H7 (cell line): ENCODE measurements at regions not wholly inside any gene's neighbourhood (a gene's known extent, or its start where the extent isn't known, plus 50 kb on each side); places are given as distances from the start of the nearest gene placed in this dataset.
"Not testable (repeated sequence)": the region's sequence is repeated elsewhere in the genome, so short reads cannot be mapped to it uniquely, and the experiment has no call there.

ENCODE experiments used
- DNase-seq: peaks from one replicate; pipeline ENCODE4 v3.0.0; 2012
- H3K27me3 ChIP-seq: 2 replicates; pipeline ENCODE4 v1.6.0; 2011; ENCODE audit warnings: mild to moderate bottlenecking, low read length; ENCODE audit not compliant: control insufficient read depth, insufficient read depth
- H3K36me3 ChIP-seq: replicated peaks from 2 replicates; pipeline ENCODE4 v1.5.1; 2011; ENCODE audit warnings: low read length; ENCODE audit not compliant: control insufficient read depth, insufficient read depth
- H3K4me3 ChIP-seq: 2 replicates; pipeline ENCODE4 v1.5.1; 2011; ENCODE audit warnings: low read depth, mild to moderate bottlenecking, control low read depth, low read length, moderate library complexity; ENCODE audit not compliant: insufficient read depth

GRCh38 chr10:70976063-70976695 is 87.8 kb upstream of the PCBD1 start:
- no peak overlapping the region for H3K4me3 ChIP-seq
- no peaks in the 10 kb centered on the region for H3K36me3 ChIP-seq
- no peak for DNase-seq
- H3K27me3 ChIP-seq: peaks cover 1% of the 10 kb centered on the region; the same call in 1 of the 2 replicates

- Histone ChIP-seq H3K4me3 (no peak overlapping the region), H3K27me3 (peaks cover 1% of the 10 kb centered on the region; the same call in 1 of the 2 replicates), H3K36me3 (no peaks in the 10 kb centered on the region)
- DNase-seq: no peak
These were observed 89.3 kb upstream of the PCBD1 start for GRCh38 chr10:70977625-70978024.

GRCh38 chr10:70978181-70978580 is 89.8 kb upstream of the PCBD1 start:
- Histone ChIP-seq H3K27me3 (peaks cover 1% of the 10 kb centered on the region; the same call in 1 of the 2 replicates), H3K36me3 (no peaks in the 10 kb centered on the region), H3K4me3 (no peak overlapping the region)
- no peak for DNase-seq

GRCh38 chr10:70978816-70979480 is 90.6 kb upstream of the PCBD1 start:
- Histone ChIP-seq H3K36me3 (no peaks in the 10 kb centered on the region), H3K4me3 (no peak overlapping the region), H3K27me3 (peaks cover 1% of the 10 kb centered on the region; the same call in 1 of the 2 replicates)
- DNase-seq: no peak

GRCh38 chr10:70980687-70981086 is 92.3 kb upstream of the PCBD1 start:
- no peak overlapping the region for H3K4me3 ChIP-seq
- H3K27me3 ChIP-seq: peaks cover 1% of the 10 kb centered on the region; the same call in 1 of the 2 replicates
- no peaks in the 10 kb centered on the region for H3K36me3 ChIP-seq
- DNase-seq: no peak

- H3K4me3 ChIP-seq: no peak overlapping the region
- no peak for DNase-seq
These were observed 92.9 kb upstream of the PCBD1 start for GRCh38 chr10:70981171-70981836.

GRCh38 chr10:70981936-70982335 is 93.6 kb upstream of the PCBD1 start:
- DNase-seq: no peak
- no peaks in the 10 kb centered on the region for H3K36me3 ChIP-seq
- H3K27me3 ChIP-seq: peaks cover 1% of the 10 kb centered on the region; the same call in 1 of the 2 replicates
- no peak overlapping the region for H3K4me3 ChIP-seq

More at GRCh38 chr10:70981171-70981836, 92.9 kb upstream of the PCBD1 start:
- Histone ChIP-seq H3K27me3 (peaks cover 1% of the 10 kb centered on the region; the same call in 1 of the 2 replicates), H3K36me3 (no peaks in the 10 kb centered on the region)

GRCh38 chr10:70982443-70982842 is 94.1 kb upstream of the PCBD1 start:
- Histone ChIP-seq H3K36me3 (no peaks in the 10 kb centered on the region), H3K27me3 (no peaks in the 10 kb centered on the region), H3K4me3 (no peak overlapping the region)
- DNase-seq: no peak

- Histone ChIP-seq H3K36me3 (no peaks in the 10 kb centered on the region), H3K4me3 (no peak overlapping the region), H3K27me3 (no peaks in the 10 kb centered on the region)
- no peak for DNase-seq
These were observed 96.8 kb upstream of the PCBD1 start for GRCh38 chr10:70984986-70985722.

GRCh38 chr10:70985824-70986622 is 97.7 kb upstream of the PCBD1 start:
- no peak for DNase-seq
- H3K36me3 ChIP-seq: no peaks in the 10 kb centered on the region
- no peak overlapping the region for H3K4me3 ChIP-seq
- no peaks in the 10 kb centered on the region for H3K27me3 ChIP-seq

- Histone ChIP-seq H3K27me3 (no peaks in the 10 kb centered on the region), H3K36me3 (no peaks in the 10 kb centered on the region), H3K4me3 (no peak overlapping the region)
- no peak for DNase-seq
These were observed 98.2 kb upstream of the PCBD1 start for GRCh38 chr10:70986623-70986950.

- H3K36me3 ChIP-seq: no peaks in the 10 kb centered on the region
- no peak for DNase-seq
- H3K27me3 ChIP-seq: no peaks in the 10 kb centered on the region
- H3K4me3 ChIP-seq: no peak overlapping the region
These were observed 99.2 kb upstream of the PCBD1 start for GRCh38 chr10:70987396-70988130.

- not testable (repeated sequence) for DNase-seq, H3K27me3 ChIP-seq, H3K4me3 ChIP-seq, H3K36me3 ChIP-seq
These were observed 101.8 kb upstream of the PCBD1 start for GRCh38 chr10:70990156-70990555.
